AG04449 (cell line): ENCODE measurements at regions not wholly inside any gene's neighbourhood (a gene's known extent, or its start where the extent isn't known, plus 50 kb on each side); places are given as distances from the start of the nearest gene placed in this dataset.

ENCODE experiments used
- CTCF ChIA-PET: fragments of 350-600 bp; formaldehyde crosslinking; extraction: SDS; loops from one replicate; lab custom pipeline; 2021; ENCODE audit warnings: antibody characterized with exemption; lab: Yijun Ruan, JAX
- POLR2A ChIA-PET: fragments of 400-600, 350-600 bp; formaldehyde crosslinking; extraction: SDS; loops from one replicate; lab custom pipeline; 2020; ENCODE audit warnings: antibody characterized with exemption, inconsistent platforms; lab: Yijun Ruan, JAX
- DNase-seq: peaks from one replicate; pipeline ENCODE4 v3.0.0-alpha.2; 2010; ENCODE audit warnings: low read depth, low spot score
- H3K4me3 ChIP-seq: 2 replicates; pipeline ENCODE4 v1.5.1; 2011; ENCODE audit warnings: low read depth, mild to moderate bottlenecking, control low read depth, low read length
- TF ChIP-seq, protein P1 (sequence below): IDR thresholded peaks from one replicate; pipeline ENCODE4 v1.5.1; 2011; ENCODE audit warnings: mild to moderate bottlenecking, moderate library complexity, low read length, control low read depth, inconsistent platforms; ENCODE audit not compliant: insufficient read depth; ENCODE audit errors: missing control alignments

DNA sequence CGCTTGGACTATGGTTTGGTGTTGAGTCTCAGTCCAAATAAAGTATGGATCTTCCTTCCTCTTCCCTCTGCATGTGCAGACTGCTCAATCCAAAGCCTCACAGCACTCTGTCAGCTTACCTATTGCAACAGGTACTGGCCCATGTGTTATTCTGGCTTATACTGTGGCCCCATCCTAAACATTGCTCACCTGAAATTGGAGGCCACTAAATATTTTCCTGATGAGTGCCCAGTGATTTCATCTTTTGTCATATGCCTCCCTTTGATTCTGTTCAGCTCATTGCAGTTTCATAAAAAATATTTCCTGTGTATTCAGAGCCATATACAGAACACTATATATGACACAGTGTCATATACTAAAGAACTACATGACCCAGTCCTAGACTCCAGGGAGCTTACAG lies 86.3 kb upstream of the FAM136A start:
- ChIA-PET CTCF (no interaction called here), POLR2A (no interaction called here)
- H3K4me3 ChIP-seq, result no peak overlapping the region
- DNase-seq, result no peak
- TF ChIP-seq, protein P1, sequence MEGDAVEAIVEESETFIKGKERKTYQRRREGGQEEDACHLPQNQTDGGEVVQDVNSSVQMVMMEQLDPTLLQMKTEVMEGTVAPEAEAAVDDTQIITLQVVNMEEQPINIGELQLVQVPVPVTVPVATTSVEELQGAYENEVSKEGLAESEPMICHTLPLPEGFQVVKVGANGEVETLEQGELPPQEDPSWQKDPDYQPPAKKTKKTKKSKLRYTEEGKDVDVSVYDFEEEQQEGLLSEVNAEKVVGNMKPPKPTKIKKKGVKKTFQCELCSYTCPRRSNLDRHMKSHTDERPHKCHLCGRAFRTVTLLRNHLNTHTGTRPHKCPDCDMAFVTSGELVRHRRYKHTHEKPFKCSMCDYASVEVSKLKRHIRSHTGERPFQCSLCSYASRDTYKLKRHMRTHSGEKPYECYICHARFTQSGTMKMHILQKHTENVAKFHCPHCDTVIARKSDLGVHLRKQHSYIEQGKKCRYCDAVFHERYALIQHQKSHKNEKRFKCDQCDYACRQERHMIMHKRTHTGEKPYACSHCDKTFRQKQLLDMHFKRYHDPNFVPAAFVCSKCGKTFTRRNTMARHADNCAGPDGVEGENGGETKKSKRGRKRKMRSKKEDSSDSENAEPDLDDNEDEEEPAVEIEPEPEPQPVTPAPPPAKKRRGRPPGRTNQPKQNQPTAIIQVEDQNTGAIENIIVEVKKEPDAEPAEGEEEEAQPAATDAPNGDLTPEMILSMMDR, result no peak

DNA sequence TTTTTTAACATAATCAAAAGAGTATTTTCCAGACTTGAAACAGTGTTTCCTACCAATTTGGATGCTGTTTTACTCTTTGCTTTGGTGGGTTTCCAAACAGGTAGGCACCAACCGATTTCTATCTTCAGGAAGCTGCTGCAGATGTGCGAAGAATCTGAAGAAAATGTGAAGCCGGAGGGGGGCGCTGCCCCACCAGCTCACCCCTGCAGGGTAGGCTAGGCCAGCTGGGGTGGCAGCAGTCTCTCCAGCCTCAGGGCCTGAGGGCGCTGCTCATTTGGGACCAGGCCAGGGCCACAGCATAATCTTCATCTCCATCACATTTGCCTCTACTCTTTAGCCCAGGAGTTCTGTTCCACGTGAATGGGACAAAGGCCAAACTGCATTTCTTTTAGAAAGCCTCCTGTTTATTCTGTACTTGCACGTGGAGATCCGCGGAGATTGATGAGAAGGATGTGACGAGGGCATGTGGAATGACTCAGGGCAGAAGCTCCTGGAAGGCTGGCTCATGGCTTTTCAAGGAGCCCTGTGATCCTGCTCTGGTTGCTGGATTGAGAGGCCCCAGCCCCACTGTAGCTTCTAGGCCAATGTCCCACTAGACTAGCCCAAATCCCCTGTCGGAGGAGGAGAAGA lies 84.2 kb upstream of the FAM136A start:
- no peak overlapping the region for H3K4me3 ChIP-seq
- POLR2A ChIA-PET, result no interaction called here
- no peak for DNase-seq
- TF ChIP-seq, protein P1, result no peak
- CTCF ChIA-PET, result no interaction called here

DNA sequence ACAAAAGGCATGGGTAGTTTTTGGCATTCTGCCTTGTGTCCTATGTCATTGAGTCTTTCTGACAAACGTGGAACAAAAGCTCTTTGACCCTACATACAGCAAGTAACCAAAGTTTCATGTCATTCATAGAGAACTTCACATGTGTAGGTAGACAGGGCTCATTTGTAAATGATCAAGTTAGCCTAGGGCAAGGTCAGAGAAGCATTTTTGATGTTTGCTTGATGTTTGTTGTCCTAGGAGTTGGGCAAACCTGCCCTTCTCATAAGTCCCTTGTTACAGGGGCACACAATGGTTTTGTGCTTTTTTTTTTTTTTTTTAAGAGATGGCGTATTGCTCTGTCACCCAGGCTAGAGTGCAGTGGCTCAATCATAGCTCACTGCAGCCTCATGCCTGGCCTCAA lies 83.3 kb upstream of the FAM136A start:
- POLR2A ChIA-PET, result no interaction called here

GRCh38 chr2:70381821-70382220 lies 80.0 kb upstream of the FAM136A start:
- ChIA-PET POLR2A (no interaction called here), CTCF (no interaction called here)
- no peak for DNase-seq
- H3K4me3 ChIP-seq, result no peak overlapping the region
- TF ChIP-seq, protein P1, result no peak

More for the DNA sequence above, 83.3 kb upstream of the FAM136A start:
- no peak for DNase-seq
- CTCF ChIA-PET, result no interaction called here
- TF ChIP-seq, protein P1, result no peak
- no peak overlapping the region for H3K4me3 ChIP-seq

DNA sequence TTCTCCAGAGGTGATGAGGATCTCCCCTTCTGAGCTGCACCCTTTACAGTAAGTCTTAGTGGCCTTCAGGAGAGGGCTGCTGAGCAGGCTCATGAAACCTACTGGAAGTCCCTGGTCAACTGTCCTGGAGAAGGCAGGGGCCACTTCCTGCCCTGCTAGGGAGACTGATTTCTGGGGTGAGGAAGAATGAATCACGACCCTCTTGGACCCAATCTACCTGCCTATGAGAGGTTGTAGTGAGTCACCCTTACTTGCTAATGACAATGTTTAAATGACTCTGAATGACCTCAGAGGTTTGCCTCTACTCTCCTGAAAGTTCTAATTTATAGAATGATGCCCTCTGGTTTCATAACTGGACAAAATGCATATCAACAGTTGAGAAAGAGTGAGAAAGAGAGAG lies 79.4 kb upstream of the FAM136A start:
- H3K4me3 ChIP-seq, result no peak overlapping the region
- no peak for DNase-seq
- TF ChIP-seq, protein P1, result no peak
- ChIA-PET POLR2A (no interaction called here), CTCF (no interaction called here)

DNA sequence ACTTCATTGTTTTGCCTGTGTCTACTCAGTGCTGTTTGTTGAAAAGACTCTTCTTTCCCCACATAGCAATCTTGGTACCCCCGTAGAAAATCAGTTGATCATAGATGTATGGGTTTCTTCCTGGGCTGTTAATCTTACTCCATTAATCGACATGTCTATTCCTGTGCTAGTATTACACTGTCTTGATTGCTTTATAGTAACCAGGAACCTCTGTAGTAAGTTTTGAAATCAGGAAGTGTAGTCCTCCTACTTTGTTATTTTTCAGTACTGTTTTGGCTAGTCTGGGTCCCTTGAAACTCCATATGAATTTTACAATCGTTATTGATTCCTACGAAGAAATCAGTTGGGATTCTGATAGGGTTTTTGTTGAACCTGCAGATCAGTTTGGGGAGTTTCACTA lies 78.8 kb upstream of the FAM136A start:
- no peak for DNase-seq
- CTCF ChIA-PET, result no interaction called here
- H3K4me3 ChIP-seq, result no peak overlapping the region
- TF ChIP-seq, protein P1, result no peak
- POLR2A ChIA-PET, result no interaction called here
